GM23338 (cell line): ENCODE measurements at regions not wholly inside any gene's neighbourhood (a gene's known extent, or its start where the extent isn't known, plus 50 kb on each side); places are given as distances from the start of the nearest gene placed in this dataset.

Experiments used
- ATAC-seq: fragments of 200-7000 bp; cut with Tn5 transposase; 3 replicates; pipeline ENCODE4 v1.9.1; 2020
- DNase-seq: peaks from one replicate; pipeline ENCODE4 v3.0.0-alpha.2; 2015; ENCODE audit warnings: low spot score
- H2AFZ ChIP-seq: fragments of 200-600 bp; sonication (generic); 2 replicates; pipeline ENCODE4 v1.8.0; 2016; ENCODE audit warnings: antibody characterized with exemption, mild to moderate bottlenecking, moderate library complexity
- H3F3A ChIP-seq: fragments of 200-600 bp; sonication (generic); replicated peaks from 2 replicates; pipeline ENCODE4 v1.8.0; 2017; ENCODE audit warnings: antibody characterized with exemption, mixed run types, low read depth
- H3K27ac ChIP-seq: fragments of 200-600 bp; sonication (generic); 2 replicates; pipeline ENCODE4 v1.6.1; 2016; ENCODE audit warnings: low read depth
- H3K27me3 ChIP-seq: fragments of 200-600 bp; sonication (generic); 2 replicates; pipeline ENCODE4 v1.8.0; 2016; ENCODE audit warnings: mild to moderate bottlenecking, mixed run types, moderate library complexity; ENCODE audit not compliant: insufficient read depth
- H3K36me3 ChIP-seq: fragments of 200-600 bp; sonication (generic); 2 replicates; pipeline ENCODE4 v1.8.0; 2016; ENCODE audit warnings: mild to moderate bottlenecking; ENCODE audit not compliant: insufficient read depth
- H3K4me1 ChIP-seq: fragments of 200-600 bp; sonication (generic); 2 replicates; pipeline ENCODE4 v1.8.0; 2016; ENCODE audit warnings: mild to moderate bottlenecking, moderate library complexity; ENCODE audit not compliant: insufficient read depth
- H3K4me2 ChIP-seq: fragments of 200-600 bp; sonication (generic); 2 replicates; pipeline ENCODE4 v1.7.1; 2017; ENCODE audit warnings: mixed run types
- H3K4me3 ChIP-seq: fragments of 200-600 bp; sonication (generic); 2 replicates; pipeline ENCODE4 v1.6.1; 2016; ENCODE audit warnings: mixed run types
- H3K79me2 ChIP-seq: fragments of 200-600 bp; sonication (generic); replicated peaks from 2 replicates; pipeline ENCODE4 v1.8.0; 2017; ENCODE audit warnings: mild to moderate bottlenecking; ENCODE audit not compliant: insufficient read depth
- H3K9me2 ChIP-seq: fragments of 200-600 bp; sonication (generic); 2 replicates; pipeline ENCODE4 v1.8.0; 2017; ENCODE audit not compliant: insufficient read depth
- H4K20me1 ChIP-seq: fragments of 200-600 bp; sonication (generic); replicated peaks from 2 replicates; pipeline ENCODE4 v1.8.0; 2017; ENCODE audit warnings: mild to moderate bottlenecking; ENCODE audit not compliant: insufficient read depth
- H3K27ac Mint-ChIP-seq: 2 replicates; pipeline ENCODE4 v1.8.0; 2020; ENCODE audit warnings: inconsistent platforms, mild to moderate bottlenecking, moderate library complexity, mixed read lengths
- H3K27me3 Mint-ChIP-seq: 3 replicates; pipeline ENCODE4 v1.8.0; 2022; ENCODE audit warnings: low read depth, mild to moderate bottlenecking, moderate library complexity, mixed read lengths, inconsistent platforms; ENCODE audit not compliant: insufficient read depth, poor library complexity
- H3K36me3 Mint-ChIP-seq: 3 replicates; pipeline ENCODE4 v1.8.0; 2021; ENCODE audit warnings: low read depth, mild to moderate bottlenecking, inconsistent platforms, moderate library complexity, mixed read lengths
- H3K4me1 Mint-ChIP-seq: 3 replicates; pipeline ENCODE4 v1.8.0; 2020; ENCODE audit warnings: mild to moderate bottlenecking, inconsistent platforms, mixed read lengths
- H3K4me3 Mint-ChIP-seq: 3 replicates; pipeline ENCODE4 v1.8.0; 2021; ENCODE audit warnings: moderate library complexity, mild to moderate bottlenecking, inconsistent platforms, mixed read lengths
- H3K9me3 Mint-ChIP-seq: 3 replicates; pipeline ENCODE4 v1.8.0; 2020; ENCODE audit warnings: moderate library complexity, mild to moderate bottlenecking, inconsistent platforms, mixed read lengths
- CREB1 ChIP-seq: fragments of 250-450 bp; sonication (Bioruptor Pico); IDR thresholded peaks from 2 replicates; pipeline ENCODE4 v1.5.0; 2020; ENCODE audit warnings: low read depth, mild to moderate bottlenecking, moderate library complexity
- EZH2 ChIP-seq: fragments of 200-600 bp; sonication (generic); IDR thresholded peaks from one replicate; pipeline ENCODE4 v1.8.0; 2017; ENCODE audit warnings: antibody characterized with exemption, mild to moderate bottlenecking, low read depth; ENCODE audit not compliant: unreplicated experiment
- EZH2phosphoT487 ChIP-seq: fragments of 200-600 bp; sonication (generic); IDR thresholded peaks from one replicate; pipeline ENCODE4 v1.8.1; 2018; ENCODE audit warnings: antibody characterized with exemption; ENCODE audit not compliant: unreplicated experiment
- JUNB ChIP-seq: IDR thresholded peaks from one replicate; pipeline ENCODE4 v1.6.1; 2016; ENCODE audit warnings: antibody characterized with exemption; ENCODE audit not compliant: unreplicated experiment
- NANOG ChIP-seq: IDR thresholded peaks from 2 replicates; pipeline ENCODE4 v1.6.1; 2016; ENCODE audit warnings: antibody characterized with exemption, borderline replicate concordance
- POLR2AphosphoS5 ChIP-seq: IDR thresholded peaks from 2 replicates; pipeline ENCODE4 v1.6.1; 2016; ENCODE audit warnings: antibody characterized with exemption, low read depth
- STAT1 ChIP-seq: IDR thresholded peaks from one replicate; pipeline ENCODE4 v1.6.1; 2016; ENCODE audit warnings: antibody characterized with exemption; ENCODE audit not compliant: unreplicated experiment
- ZNF114 ChIP-seq: fragments of 250-450 bp; sonication (Bioruptor Pico); IDR thresholded peaks from 2 replicates; pipeline ENCODE4 v1.5.0; 2020; ENCODE audit warnings: mild to moderate bottlenecking, moderate library complexity
- ZNF331 ChIP-seq: fragments of 250-450 bp; sonication (Bioruptor Pico); IDR thresholded peaks from 2 replicates; pipeline ENCODE4 v1.5.0; 2020; ENCODE audit warnings: low read depth, mild to moderate bottlenecking, moderate library complexity
- TF ChIP-seq, protein P1 (sequence below): fragments of 250-450 bp; sonication (Bioruptor Pico); IDR thresholded peaks from 2 replicates; pipeline ENCODE4 v1.5.0; 2020; ENCODE audit warnings: mild to moderate bottlenecking, moderate library complexity
- TF ChIP-seq, protein P2 (sequence below), 2 experiments: fragments of 200-600 bp in 1 of 2; sonication (generic) in 1 of 2; conservative IDR thresholded peaks; 2 replicates each; pipeline versions ENCODE4 v1.5.1 to v1.6.1; 2016 to 2017; ENCODE audit warnings: antibody characterized with exemption in 2 of 2, low read depth in 2 of 2, mild to moderate bottlenecking in 2 of 2, moderate library complexity in 1 of 2
- TF ChIP-seq, protein P3 (sequence below): IDR thresholded peaks from 2 replicates; pipeline ENCODE4 v1.6.1; 2016; ENCODE audit warnings: antibody characterized with exemption
- TF ChIP-seq, protein P4 (sequence below): IDR thresholded peaks from one replicate; pipeline ENCODE4 v1.6.1; 2018; ENCODE audit warnings: antibody characterized with exemption; ENCODE audit not compliant: unreplicated experiment

DNA sequence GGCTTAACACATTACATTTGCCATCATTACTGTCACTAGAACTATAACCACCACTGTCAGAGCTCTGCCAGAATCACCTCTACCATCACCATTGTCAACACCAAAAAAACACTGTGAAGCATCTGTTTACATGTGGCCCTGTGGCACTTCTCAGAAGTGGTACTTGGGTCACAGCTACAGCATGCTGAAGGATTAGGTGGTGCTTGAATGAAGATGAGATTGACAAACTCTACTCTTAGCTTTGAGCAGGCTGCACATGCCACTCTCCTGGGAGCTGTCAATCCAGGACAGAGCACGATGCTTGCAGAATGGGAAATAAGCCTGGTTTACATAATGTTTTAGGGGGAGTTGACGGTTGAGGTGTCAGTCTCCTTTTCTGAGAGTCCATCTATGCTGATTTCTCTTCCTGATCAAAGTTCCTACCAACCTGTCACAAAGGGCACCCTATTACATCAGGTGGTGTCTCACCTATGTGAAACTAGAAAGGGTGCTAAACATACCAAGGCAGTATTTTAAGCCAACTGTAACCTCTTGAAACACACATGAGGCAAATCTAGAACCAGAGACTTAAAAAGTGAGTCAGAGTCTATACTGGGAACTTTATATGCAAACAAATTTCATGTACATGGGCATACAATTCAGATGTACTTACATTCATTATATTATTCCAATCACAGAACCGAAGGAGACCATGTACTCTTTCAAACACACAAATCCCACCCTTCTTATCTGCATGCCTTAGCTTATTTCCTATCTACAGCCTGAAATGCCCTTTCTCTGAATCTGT lies 258.7 kb downstream of the EMP1 start:
- H3K4me1 ChIP-seq = no peaks in the 10 kb centered on the region
- no peak overlapping the region for H3K4me3 ChIP-seq
- Mint-ChIP-seq H3K36me3 (no peaks in the 10 kb centered on the region), H3K27ac (no peak overlapping the region), H3K4me3 (no peak overlapping the region), H3K4me1 (no peaks in the 10 kb centered on the region), H3K27me3 (no peaks in the 10 kb centered on the region), H3K9me3 (no peaks in the 10 kb centered on the region)
- H2AFZ ChIP-seq = no peak overlapping the region
- no peak overlapping the region for H3K4me2 ChIP-seq
- H3K36me3 ChIP-seq = no peaks in the 10 kb centered on the region
- no peaks in the 10 kb centered on the region for H3K27me3 ChIP-seq
- no peaks in the 10 kb centered on the region for H3K79me2 ChIP-seq
- ATAC-seq (no peak), DNase-seq (no peak)
- no peak overlapping the region for H3K27ac ChIP-seq
- TF ChIP-seq JUNB (no peak), POLR2AphosphoS5 (no peak), ZNF114 (no peak), STAT1 (no peak), EZH2phosphoT487 (no peak), CREB1 (CRISPR knock-in tag) (no peak), ZNF331 (CRISPR knock-in tag) (no peak), EZH2 (no peak), NANOG (no peak)
- TF ChIP-seq, protein P1, sequence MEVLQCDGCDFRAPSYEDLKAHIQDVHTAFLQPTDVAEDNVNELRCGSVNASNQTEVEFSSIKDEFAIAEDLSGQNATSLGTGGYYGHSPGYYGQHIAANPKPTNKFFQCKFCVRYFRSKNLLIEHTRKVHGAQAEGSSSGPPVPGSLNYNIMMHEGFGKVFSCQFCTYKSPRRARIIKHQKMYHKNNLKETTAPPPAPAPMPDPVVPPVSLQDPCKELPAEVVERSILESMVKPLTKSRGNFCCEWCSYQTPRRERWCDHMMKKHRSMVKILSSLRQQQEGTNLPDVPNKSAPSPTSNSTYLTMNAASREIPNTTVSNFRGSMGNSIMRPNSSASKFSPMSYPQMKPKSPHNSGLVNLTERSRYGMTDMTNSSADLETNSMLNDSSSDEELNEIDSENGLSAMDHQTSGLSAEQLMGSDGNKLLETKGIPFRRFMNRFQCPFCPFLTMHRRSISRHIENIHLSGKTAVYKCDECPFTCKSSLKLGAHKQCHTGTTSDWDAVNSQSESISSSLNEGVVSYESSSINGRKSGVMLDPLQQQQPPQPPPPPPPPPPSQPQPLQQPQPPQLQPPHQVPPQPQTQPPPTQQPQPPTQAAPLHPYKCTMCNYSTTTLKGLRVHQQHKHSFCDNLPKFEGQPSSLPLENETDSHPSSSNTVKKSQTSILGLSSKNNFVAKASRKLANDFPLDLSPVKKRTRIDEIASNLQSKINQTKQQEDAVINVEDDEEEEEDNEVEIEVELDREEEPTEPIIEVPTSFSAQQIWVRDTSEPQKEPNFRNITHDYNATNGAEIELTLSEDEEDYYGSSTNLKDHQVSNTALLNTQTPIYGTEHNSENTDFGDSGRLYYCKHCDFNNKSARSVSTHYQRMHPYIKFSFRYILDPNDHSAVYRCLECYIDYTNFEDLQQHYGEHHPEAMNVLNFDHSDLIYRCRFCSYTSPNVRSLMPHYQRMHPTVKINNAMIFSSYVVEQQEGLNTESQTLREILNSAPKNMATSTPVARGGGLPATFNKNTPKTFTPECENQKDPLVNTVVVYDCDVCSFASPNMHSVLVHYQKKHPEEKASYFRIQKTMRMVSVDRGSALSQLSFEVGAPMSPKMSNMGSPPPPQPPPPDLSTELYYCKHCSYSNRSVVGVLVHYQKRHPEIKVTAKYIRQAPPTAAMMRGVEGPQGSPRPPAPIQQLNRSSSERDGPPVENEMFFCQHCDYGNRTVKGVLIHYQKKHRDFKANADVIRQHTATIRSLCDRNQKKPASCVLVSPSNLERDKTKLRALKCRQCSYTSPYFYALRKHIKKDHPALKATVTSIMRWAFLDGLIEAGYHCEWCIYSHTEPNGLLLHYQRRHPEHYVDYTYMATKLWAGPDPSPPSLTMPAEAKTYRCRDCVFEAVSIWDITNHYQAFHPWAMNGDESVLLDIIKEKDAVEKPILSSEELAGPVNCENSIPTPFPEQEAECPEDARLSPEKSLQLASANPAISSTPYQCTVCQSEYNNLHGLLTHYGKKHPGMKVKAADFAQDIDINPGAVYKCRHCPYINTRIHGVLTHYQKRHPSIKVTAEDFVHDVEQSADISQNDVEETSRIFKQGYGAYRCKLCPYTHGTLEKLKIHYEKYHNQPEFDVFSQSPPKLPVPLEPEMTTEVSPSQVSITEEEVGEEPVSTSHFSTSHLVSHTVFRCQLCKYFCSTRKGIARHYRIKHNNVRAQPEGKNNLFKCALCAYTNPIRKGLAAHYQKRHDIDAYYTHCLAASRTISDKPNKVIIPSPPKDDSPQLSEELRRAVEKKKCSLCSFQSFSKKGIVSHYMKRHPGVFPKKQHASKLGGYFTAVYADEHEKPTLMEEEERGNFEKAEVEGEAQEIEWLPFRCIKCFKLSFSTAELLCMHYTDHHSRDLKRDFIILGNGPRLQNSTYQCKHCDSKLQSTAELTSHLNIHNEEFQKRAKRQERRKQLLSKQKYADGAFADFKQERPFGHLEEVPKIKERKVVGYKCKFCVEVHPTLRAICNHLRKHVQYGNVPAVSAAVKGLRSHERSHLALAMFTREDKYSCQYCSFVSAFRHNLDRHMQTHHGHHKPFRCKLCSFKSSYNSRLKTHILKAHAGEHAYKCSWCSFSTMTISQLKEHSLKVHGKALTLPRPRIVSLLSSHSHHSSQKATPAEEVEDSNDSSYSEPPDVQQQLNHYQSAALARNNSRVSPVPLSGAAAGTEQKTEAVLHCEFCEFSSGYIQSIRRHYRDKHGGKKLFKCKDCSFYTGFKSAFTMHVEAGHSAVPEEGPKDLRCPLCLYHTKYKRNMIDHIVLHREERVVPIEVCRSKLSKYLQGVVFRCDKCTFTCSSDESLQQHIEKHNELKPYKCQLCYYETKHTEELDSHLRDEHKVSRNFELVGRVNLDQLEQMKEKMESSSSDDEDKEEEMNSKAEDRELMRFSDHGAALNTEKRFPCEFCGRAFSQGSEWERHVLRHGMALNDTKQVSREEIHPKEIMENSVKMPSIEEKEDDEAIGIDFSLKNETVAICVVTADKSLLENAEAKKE (CRISPR knock-in tag) = no peak
- TF ChIP-seq, protein P2, sequence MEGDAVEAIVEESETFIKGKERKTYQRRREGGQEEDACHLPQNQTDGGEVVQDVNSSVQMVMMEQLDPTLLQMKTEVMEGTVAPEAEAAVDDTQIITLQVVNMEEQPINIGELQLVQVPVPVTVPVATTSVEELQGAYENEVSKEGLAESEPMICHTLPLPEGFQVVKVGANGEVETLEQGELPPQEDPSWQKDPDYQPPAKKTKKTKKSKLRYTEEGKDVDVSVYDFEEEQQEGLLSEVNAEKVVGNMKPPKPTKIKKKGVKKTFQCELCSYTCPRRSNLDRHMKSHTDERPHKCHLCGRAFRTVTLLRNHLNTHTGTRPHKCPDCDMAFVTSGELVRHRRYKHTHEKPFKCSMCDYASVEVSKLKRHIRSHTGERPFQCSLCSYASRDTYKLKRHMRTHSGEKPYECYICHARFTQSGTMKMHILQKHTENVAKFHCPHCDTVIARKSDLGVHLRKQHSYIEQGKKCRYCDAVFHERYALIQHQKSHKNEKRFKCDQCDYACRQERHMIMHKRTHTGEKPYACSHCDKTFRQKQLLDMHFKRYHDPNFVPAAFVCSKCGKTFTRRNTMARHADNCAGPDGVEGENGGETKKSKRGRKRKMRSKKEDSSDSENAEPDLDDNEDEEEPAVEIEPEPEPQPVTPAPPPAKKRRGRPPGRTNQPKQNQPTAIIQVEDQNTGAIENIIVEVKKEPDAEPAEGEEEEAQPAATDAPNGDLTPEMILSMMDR (conservative IDR thresholded peaks at IDR 0.05; ENCODE audit: low read depth in 2 of 2) = no peak
- TF ChIP-seq, protein P3, sequence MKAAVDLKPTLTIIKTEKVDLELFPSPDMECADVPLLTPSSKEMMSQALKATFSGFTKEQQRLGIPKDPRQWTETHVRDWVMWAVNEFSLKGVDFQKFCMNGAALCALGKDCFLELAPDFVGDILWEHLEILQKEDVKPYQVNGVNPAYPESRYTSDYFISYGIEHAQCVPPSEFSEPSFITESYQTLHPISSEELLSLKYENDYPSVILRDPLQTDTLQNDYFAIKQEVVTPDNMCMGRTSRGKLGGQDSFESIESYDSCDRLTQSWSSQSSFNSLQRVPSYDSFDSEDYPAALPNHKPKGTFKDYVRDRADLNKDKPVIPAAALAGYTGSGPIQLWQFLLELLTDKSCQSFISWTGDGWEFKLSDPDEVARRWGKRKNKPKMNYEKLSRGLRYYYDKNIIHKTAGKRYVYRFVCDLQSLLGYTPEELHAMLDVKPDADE = no peak
- TF ChIP-seq, protein P4, sequence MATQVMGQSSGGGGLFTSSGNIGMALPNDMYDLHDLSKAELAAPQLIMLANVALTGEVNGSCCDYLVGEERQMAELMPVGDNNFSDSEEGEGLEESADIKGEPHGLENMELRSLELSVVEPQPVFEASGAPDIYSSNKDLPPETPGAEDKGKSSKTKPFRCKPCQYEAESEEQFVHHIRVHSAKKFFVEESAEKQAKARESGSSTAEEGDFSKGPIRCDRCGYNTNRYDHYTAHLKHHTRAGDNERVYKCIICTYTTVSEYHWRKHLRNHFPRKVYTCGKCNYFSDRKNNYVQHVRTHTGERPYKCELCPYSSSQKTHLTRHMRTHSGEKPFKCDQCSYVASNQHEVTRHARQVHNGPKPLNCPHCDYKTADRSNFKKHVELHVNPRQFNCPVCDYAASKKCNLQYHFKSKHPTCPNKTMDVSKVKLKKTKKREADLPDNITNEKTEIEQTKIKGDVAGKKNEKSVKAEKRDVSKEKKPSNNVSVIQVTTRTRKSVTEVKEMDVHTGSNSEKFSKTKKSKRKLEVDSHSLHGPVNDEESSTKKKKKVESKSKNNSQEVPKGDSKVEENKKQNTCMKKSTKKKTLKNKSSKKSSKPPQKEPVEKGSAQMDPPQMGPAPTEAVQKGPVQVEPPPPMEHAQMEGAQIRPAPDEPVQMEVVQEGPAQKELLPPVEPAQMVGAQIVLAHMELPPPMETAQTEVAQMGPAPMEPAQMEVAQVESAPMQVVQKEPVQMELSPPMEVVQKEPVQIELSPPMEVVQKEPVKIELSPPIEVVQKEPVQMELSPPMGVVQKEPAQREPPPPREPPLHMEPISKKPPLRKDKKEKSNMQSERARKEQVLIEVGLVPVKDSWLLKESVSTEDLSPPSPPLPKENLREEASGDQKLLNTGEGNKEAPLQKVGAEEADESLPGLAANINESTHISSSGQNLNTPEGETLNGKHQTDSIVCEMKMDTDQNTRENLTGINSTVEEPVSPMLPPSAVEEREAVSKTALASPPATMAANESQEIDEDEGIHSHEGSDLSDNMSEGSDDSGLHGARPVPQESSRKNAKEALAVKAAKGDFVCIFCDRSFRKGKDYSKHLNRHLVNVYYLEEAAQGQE = no peak
- no peaks in the 10 kb centered on the region for H3F3A ChIP-seq
- no peaks in the 10 kb centered on the region; the same call in 1 of the 2 replicates for H3K9me2 ChIP-seq
- no peaks in the 10 kb centered on the region for H4K20me1 ChIP-seq
